IMR-90 (cell line): ENCODE measurements at regions not wholly inside any gene's neighbourhood (a gene's known extent, or its start where the extent isn't known, plus 50 kb on each side); places are given as distances from the start of the nearest gene placed in this dataset.

Experiments
- ATAC-seq: fragments of 200-7000 bp; cut with Tn5 transposase; 2 replicates; pipeline ENCODE4 v1.9.1; 2020; ENCODE audit warnings: low read depth, mild to moderate bottlenecking, moderate library complexity
- BruUV-seq: library from RNA; stranded (reverse); fragments of 400-500 nt; replicated peaks from 2 replicates; lab custom pipeline; 2021; lab: Mats Ljungman, UMichigan
- CTCF ChIA-PET: fragments of 300-600 bp; formaldehyde crosslinking; extraction: SDS; loops from one replicate; lab custom pipeline; 2021; ENCODE audit warnings: antibody characterized with exemption; lab: Yijun Ruan, JAX
- POLR2A ChIA-PET: fragments of 300-600 bp; sonication (Branson Sonifier 250); formaldehyde crosslinking; loops from one replicate; lab custom pipeline; 2022; ENCODE audit warnings: antibody characterized with exemption; ENCODE audit not compliant: unreplicated experiment; lab: Charles Lee
- DNase-seq: peaks from one replicate; pipeline ENCODE4 v3.0.0; 2013
- H2AFZ ChIP-seq: replicated peaks from 2 replicates; pipeline ENCODE3; 2013; ENCODE audit warnings: low read length, mild to moderate bottlenecking; ENCODE audit not compliant: poor library complexity
- H2AK5ac ChIP-seq: 2 replicates; pipeline ENCODE4 v1.6.1; 2013; ENCODE audit warnings: low read depth, low read length, inconsistent platforms
- H2AK9ac ChIP-seq: replicated peaks from 2 replicates; pipeline ENCODE3; 2013; ENCODE audit warnings: mild to moderate bottlenecking, low read depth, low read length, moderate library complexity; ENCODE audit not compliant: poor library complexity
- H2BK120ac ChIP-seq: 2 replicates; pipeline ENCODE4 v1.6.1; 2013; ENCODE audit warnings: low read depth, low read length, inconsistent platforms
- H2BK15ac ChIP-seq: 3 replicates; pipeline ENCODE4 v1.6.1; 2013; ENCODE audit warnings: low read depth, low read length, inconsistent platforms
- H2BK20ac ChIP-seq: 2 replicates; pipeline ENCODE4 v1.6.1; 2013; ENCODE audit warnings: low read depth, mild to moderate bottlenecking, inconsistent platforms, low read length, moderate library complexity
- H2BK5ac ChIP-seq: 2 replicates; pipeline ENCODE4 v1.6.1; 2013; ENCODE audit warnings: mild to moderate bottlenecking, low read depth, low read length, inconsistent platforms; ENCODE audit not compliant: poor library complexity, severe bottlenecking
- H3K14ac ChIP-seq: replicated peaks from 2 replicates; pipeline ENCODE4 v1.6.1; 2013; ENCODE audit warnings: low read depth, low read length, inconsistent platforms
- H3K18ac ChIP-seq: 2 replicates; pipeline ENCODE4 v1.6.1; 2013; ENCODE audit warnings: low read depth, low read length, control low read depth
- H3K23ac ChIP-seq: 2 replicates; pipeline ENCODE4 v1.6.1; 2013; ENCODE audit warnings: low read depth, low read length, inconsistent platforms
- H3K27ac ChIP-seq: 2 replicates; pipeline ENCODE4 v1.5.1; 2013; ENCODE audit warnings: mild to moderate bottlenecking, control low read depth, low read length; ENCODE audit not compliant: insufficient read depth
- H3K27me3 ChIP-seq: 2 replicates; pipeline ENCODE4 v1.6.1; 2013; ENCODE audit warnings: low read length; ENCODE audit not compliant: control insufficient read depth, insufficient read depth
- H3K36me3 ChIP-seq: 2 replicates; pipeline ENCODE4 v1.6.1; 2013; ENCODE audit warnings: low read length, mixed read lengths; ENCODE audit not compliant: control insufficient read depth, insufficient read depth
- H3K4ac ChIP-seq: 2 replicates; pipeline ENCODE4 v1.6.1; 2013; ENCODE audit warnings: low read depth, low read length, inconsistent platforms
- H3K4me1 ChIP-seq: 2 replicates; pipeline ENCODE4 v1.6.1; 2013; ENCODE audit warnings: low read length, mixed read lengths; ENCODE audit not compliant: control insufficient read depth, insufficient read depth
- H3K4me2 ChIP-seq: 2 replicates; pipeline ENCODE4 v1.6.1; 2013; ENCODE audit warnings: low read depth, mild to moderate bottlenecking, control low read depth, low read length, moderate library complexity
- H3K4me3 ChIP-seq: 2 replicates; pipeline ENCODE4 v1.5.1; 2013; ENCODE audit warnings: low read depth, mild to moderate bottlenecking, control low read depth, low read length, moderate library complexity; ENCODE audit not compliant: insufficient read depth
- H3K56ac ChIP-seq: 2 replicates; pipeline ENCODE4 v1.6.1; 2013; ENCODE audit warnings: low read length, inconsistent platforms; ENCODE audit not compliant: insufficient read depth; ENCODE audit errors: extremely low read depth
- H3K79me1 ChIP-seq, 2 experiments: 2 replicates each; pipeline ENCODE4 v1.6.1; 2013; ENCODE audit warnings: low read length in 2 of 2, inconsistent platforms in 1 of 2, low read depth in 1 of 2
- H3K9ac ChIP-seq: 2 replicates; pipeline ENCODE4 v1.6.1; 2013; ENCODE audit warnings: low read depth, low read length, control low read depth
- H3K9me1 ChIP-seq: 2 replicates; pipeline ENCODE4 v1.6.1; 2013; ENCODE audit warnings: low read length, inconsistent platforms; ENCODE audit not compliant: insufficient read depth
- H3K9me3 ChIP-seq: 2 replicates; pipeline ENCODE4 v1.6.1; 2013; ENCODE audit warnings: low read length; ENCODE audit not compliant: control insufficient read depth, insufficient read depth
- H4K20me1 ChIP-seq: 2 replicates; pipeline ENCODE4 v1.6.1; 2013; ENCODE audit warnings: low read length, inconsistent platforms; ENCODE audit not compliant: insufficient read depth
- H4K5ac ChIP-seq: 2 replicates; pipeline ENCODE4 v1.6.1; 2013; ENCODE audit warnings: mild to moderate bottlenecking, low read depth, low read length, control low read depth
- H4K8ac ChIP-seq, 2 experiments: 2 replicates each; pipeline ENCODE4 v1.6.1; 2013; ENCODE audit warnings: low read depth in 2 of 2, low read length in 2 of 2, control low read depth in 1 of 2, inconsistent platforms in 1 of 2
- H4K91ac ChIP-seq: 2 replicates; pipeline ENCODE4 v1.6.1; 2013; ENCODE audit warnings: low read depth, low read length, inconsistent platforms; ENCODE audit not compliant: insufficient read depth
- BHLHE40 ChIP-seq: fragments of 150-350 bp; IDR thresholded peaks from 2 replicates; pipeline ENCODE4 v1.6.1; 2016; ENCODE audit warnings: mild to moderate bottlenecking, low read depth, low read length
- CTCF ChIP-seq: conservative IDR thresholded peaks from 2 replicates; pipeline ENCODE4 v1.5.1; 2012; ENCODE audit warnings: mild to moderate bottlenecking, low read depth, low read length, improper control_type of control experiment
- ELK1 ChIP-seq: fragments of 150-350 bp; IDR thresholded peaks from 2 replicates; pipeline ENCODE4 v1.6.1; 2016; ENCODE audit warnings: low read depth, mild to moderate bottlenecking, low read length, moderate library complexity, borderline replicate concordance
- FOS ChIP-seq: fragments of 150-350 bp; IDR thresholded peaks from 2 replicates; pipeline ENCODE4 v1.6.1; 2016; ENCODE audit warnings: low read depth, low read length
- MXI1 ChIP-seq: IDR thresholded peaks from 2 replicates; pipeline ENCODE4 v1.6.1; 2012; ENCODE audit warnings: low read depth, mild to moderate bottlenecking, low read length, moderate library complexity, borderline replicate concordance
- RAD21 ChIP-seq: IDR thresholded peaks from 2 replicates; pipeline ENCODE4 v1.6.1; 2012; ENCODE audit warnings: low read length, improper control_type of control experiment
- RFX5 ChIP-seq: IDR thresholded peaks from 2 replicates; pipeline ENCODE4 v1.8.0; 2012; ENCODE audit warnings: low read depth, mild to moderate bottlenecking, low read length, moderate library complexity
- SMC3 ChIP-seq: fragments of 150-350 bp; IDR thresholded peaks from 2 replicates; pipeline ENCODE4 v1.6.1; 2016; ENCODE audit warnings: low read depth, mild to moderate bottlenecking, antibody characterized with exemption, low read length, moderate library complexity
- USF2 ChIP-seq: fragments of 150-350 bp; IDR thresholded peaks from 2 replicates; pipeline ENCODE4 v1.6.1; 2017; ENCODE audit warnings: mild to moderate bottlenecking, antibody characterized with exemption, low read length, low read depth
- WGBS, 2 experiments: methylation state at CpG; one replicate each; pipeline versions ENCODE4 v1.1.5 to v1.1.7; 2013; ENCODE audit warnings: missing lambda C conversion rate in 2 of 2; ENCODE audit not compliant: insufficient read length in 1 of 2; ENCODE audit errors: extremely low coverage in 2 of 2; 5-methylcytosine and 5-hydroxymethylcytosine counted together
- dilution Hi-C: fragments of 300-500 bp; cut with HindIII; formaldehyde crosslinking; loops from one replicate; pipeline ENCODE4 v1.14.3; 2018; ENCODE audit warnings: low sequenced_read_pairs; ENCODE audit not compliant: unreplicated experiment
- in situ Hi-C: fragments of 300-500 bp; cut with MboI; formaldehyde crosslinking; loops from 3 replicates; pipeline ENCODE4 v1.14.3; 2019; ENCODE audit warnings: low sequenced_read_pairs, inconsistent platforms, mixed read lengths
- intact Hi-C: fragments of 100-400 bp; cut with micrococcal nuclease; formaldehyde crosslinking; loops from 2 replicates; pipeline ENCODE4 v1.10.0; 2022

DNA sequence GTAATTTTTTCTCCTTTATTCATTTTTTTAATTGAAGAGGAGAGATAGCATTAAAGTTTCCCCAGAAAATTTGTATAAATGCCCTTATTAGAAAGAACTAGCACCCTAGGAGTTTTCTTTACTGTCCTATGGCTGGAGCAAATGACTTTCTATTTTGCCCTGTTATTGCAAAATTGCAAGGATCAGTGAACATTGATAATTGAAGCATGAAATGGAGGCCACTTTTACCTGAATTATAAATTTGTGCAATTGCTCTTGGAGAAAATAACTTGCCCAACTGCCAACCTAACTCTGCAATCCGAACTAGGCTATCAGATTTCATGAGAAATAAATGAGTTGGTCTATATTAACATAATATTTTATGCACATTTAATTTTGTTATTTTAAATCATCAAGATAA is 111.9 kb downstream of the MTRR start:
- Histone ChIP-seq H2BK120ac (no peak overlapping the region), H3K14ac (no peak overlapping the region), H3K9me3 (no peaks in the 10 kb centered on the region), H3K4me1 (no peaks in the 10 kb centered on the region), H3K4ac (no peak overlapping the region), H4K91ac (no peak overlapping the region), H3K56ac (no peak overlapping the region), H3K4me3 (no peak overlapping the region), H2AFZ (no peak overlapping the region), H2BK5ac (no peak overlapping the region), H3K27ac (no peak overlapping the region), H2BK20ac (no peak overlapping the region), H2AK9ac (no peak overlapping the region), H3K36me3 (no peaks in the 10 kb centered on the region), H3K27me3 (no peaks in the 10 kb centered on the region), H4K5ac (no peak overlapping the region), H3K18ac (no peak overlapping the region), H3K23ac (no peak overlapping the region), H4K8ac (no peak overlapping the region), H3K9ac (no peak overlapping the region), H3K4me2 (no peak overlapping the region), H3K9me1 (no peaks in the 10 kb centered on the region), H4K20me1 (no peaks in the 10 kb centered on the region), H2AK5ac (no peak overlapping the region), H2BK15ac (no peak overlapping the region), H3K79me1 (no peaks in the 10 kb centered on the region)
- in situ Hi-C loops (no loop called here), intact Hi-C loops (no loop called here), dilution Hi-C loops (no loop called here)
- CTCF ChIA-PET = interaction anchor here (0.6 kb wide), 1 partner anchor 424 kb away, joined by 3 read pairs; no protein-coding TSS in a partner anchor
- POLR2A ChIA-PET = no interaction called here
- WGBS, 2 experiments = no CpG with 5 or more reads among the region's 1 CpG
- DNase-seq = no peak
- BruUV-seq = no TSS peak
- no peak for ATAC-seq
- TF ChIP-seq BHLHE40 = no peak
- no peak for TF ChIP-seq MXI1
- no peak for TF ChIP-seq RFX5
- TF ChIP-seq SMC3 = no peak
- TF ChIP-seq CTCF = no peak
- TF ChIP-seq ELK1 = no peak
- no peak for TF ChIP-seq USF2
- no peak for TF ChIP-seq RAD21
- no peak for TF ChIP-seq FOS
